ENCODE measurements at regions not wholly inside any gene's neighbourhood (a gene's known extent, or its start where the extent isn't known, plus 50 kb on each side); places are given as distances from the start of the nearest gene placed in this dataset.
A peak's percentile ranks its signal among the peaks of the same experiment; 100 is the strongest.

DNA sequence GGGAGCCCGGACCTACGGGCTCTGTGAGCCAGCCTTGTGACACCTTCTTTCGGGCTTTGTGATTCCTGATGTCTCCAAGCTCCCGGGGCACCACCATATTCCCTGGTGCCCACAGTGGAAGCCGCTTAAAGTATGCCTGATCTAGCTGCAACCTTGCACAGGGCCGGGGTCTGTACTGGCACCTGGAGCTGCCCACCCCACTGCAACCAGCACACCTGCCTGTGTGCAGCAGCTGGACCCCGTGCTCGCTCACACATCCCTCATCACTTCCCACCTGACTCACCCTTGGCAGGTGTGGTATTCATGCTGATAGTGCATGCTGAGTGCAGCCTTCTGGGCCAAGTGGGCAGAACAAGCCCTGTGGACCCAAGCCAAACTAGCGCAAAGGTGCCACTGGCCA is 1981.1 kb upstream of the PCDH20 start:
- Histone ChIP-seq H4K20me1 (ENCODE audit: insufficient read depth, low read length) (no peaks in the 10 kb centered on the region), H3K9ac (ENCODE audit: low read length) (no peak overlapping the region), H3K79me2 (ENCODE audit: insufficient read depth, low read length) (no peaks in the 10 kb centered on the region), H3K27me3 (ENCODE audit: insufficient read depth, low read length) (no peaks in the 10 kb centered on the region), H3K4me3 (ENCODE audit: insufficient read depth, low read depth, low read length) (no peak overlapping the region), H2AFZ (ENCODE audit: low read depth, low read length) (no peak overlapping the region), H3K36me3 (ENCODE audit: insufficient read depth, low read length) (no peaks in the 10 kb centered on the region), H3K4me1 (ENCODE audit: insufficient read depth, low read length) (no peaks in the 10 kb centered on the region), H3K9me3 (ENCODE audit: insufficient read depth, low read depth, low read length) (peaks cover 2% of the 10 kb centered on the region), H3K4me2 (ENCODE audit: low read length) (no peak overlapping the region), H3K27ac (ENCODE audit: low read depth, low read length) (no peak overlapping the region)
- no peaks in the 10 kb centered on the region for H3K27me3 Mint-ChIP-seq (ENCODE audit: low read depth, unreplicated experiment)
- H3K27ac Mint-ChIP-seq (ENCODE audit: unreplicated experiment): no peak overlapping the region
- no peaks in the 10 kb centered on the region for H3K4me1 Mint-ChIP-seq (ENCODE audit: low read depth, unreplicated experiment)
- H3K4me3 Mint-ChIP-seq (ENCODE audit: unreplicated experiment): no peak overlapping the region
- FAIRE-seq (no peak), DNase-seq (ENCODE audit: low read depth) (no peak)
- H3K36me3 Mint-ChIP-seq (ENCODE audit: low read depth, unreplicated experiment): no peaks in the 10 kb centered on the region
- no peaks in the 10 kb centered on the region for H3K9me3 Mint-ChIP-seq (ENCODE audit: unreplicated experiment)
- TF ChIP-seq, protein P1, sequence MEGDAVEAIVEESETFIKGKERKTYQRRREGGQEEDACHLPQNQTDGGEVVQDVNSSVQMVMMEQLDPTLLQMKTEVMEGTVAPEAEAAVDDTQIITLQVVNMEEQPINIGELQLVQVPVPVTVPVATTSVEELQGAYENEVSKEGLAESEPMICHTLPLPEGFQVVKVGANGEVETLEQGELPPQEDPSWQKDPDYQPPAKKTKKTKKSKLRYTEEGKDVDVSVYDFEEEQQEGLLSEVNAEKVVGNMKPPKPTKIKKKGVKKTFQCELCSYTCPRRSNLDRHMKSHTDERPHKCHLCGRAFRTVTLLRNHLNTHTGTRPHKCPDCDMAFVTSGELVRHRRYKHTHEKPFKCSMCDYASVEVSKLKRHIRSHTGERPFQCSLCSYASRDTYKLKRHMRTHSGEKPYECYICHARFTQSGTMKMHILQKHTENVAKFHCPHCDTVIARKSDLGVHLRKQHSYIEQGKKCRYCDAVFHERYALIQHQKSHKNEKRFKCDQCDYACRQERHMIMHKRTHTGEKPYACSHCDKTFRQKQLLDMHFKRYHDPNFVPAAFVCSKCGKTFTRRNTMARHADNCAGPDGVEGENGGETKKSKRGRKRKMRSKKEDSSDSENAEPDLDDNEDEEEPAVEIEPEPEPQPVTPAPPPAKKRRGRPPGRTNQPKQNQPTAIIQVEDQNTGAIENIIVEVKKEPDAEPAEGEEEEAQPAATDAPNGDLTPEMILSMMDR (IDR thresholded peaks at IDR 0.05; ENCODE audit: insufficient read depth, low read depth, low read length): no peak
- TF ChIP-seq EZH2 (IDR thresholded peaks at IDR 0.05; ENCODE audit: insufficient read depth, low read length): no peak

GRCh38 chr13:63393112-63393511 is 1977.5 kb upstream of the PCDH20 start:
- Histone ChIP-seq H3K4me2 (ENCODE audit: low read length) (no peak overlapping the region), H3K27ac (ENCODE audit: low read depth, low read length) (no peak overlapping the region), H3K9me3 (ENCODE audit: insufficient read depth, low read depth, low read length) (peaks cover 2% of the 10 kb centered on the region), H3K79me2 (ENCODE audit: insufficient read depth, low read length) (no peaks in the 10 kb centered on the region), H3K4me3 (ENCODE audit: insufficient read depth, low read depth, low read length) (no peak overlapping the region), H2AFZ (ENCODE audit: low read depth, low read length) (no peak overlapping the region), H3K4me1 (ENCODE audit: insufficient read depth, low read length) (no peaks in the 10 kb centered on the region), H3K36me3 (ENCODE audit: insufficient read depth, low read length) (no peaks in the 10 kb centered on the region), H4K20me1 (ENCODE audit: insufficient read depth, low read length) (no peaks in the 10 kb centered on the region), H3K9ac (ENCODE audit: low read length) (no peak overlapping the region), H3K27me3 (ENCODE audit: insufficient read depth, low read length) (no peaks in the 10 kb centered on the region)
- H3K9me3 Mint-ChIP-seq (ENCODE audit: unreplicated experiment): no peaks in the 10 kb centered on the region
- H3K4me1 Mint-ChIP-seq (ENCODE audit: low read depth, unreplicated experiment): no peaks in the 10 kb centered on the region
- no peak overlapping the region for H3K27ac Mint-ChIP-seq (ENCODE audit: unreplicated experiment)
- DNase-seq (ENCODE audit: low read depth) (no peak), FAIRE-seq (no peak)
- H3K27me3 Mint-ChIP-seq (ENCODE audit: low read depth, unreplicated experiment): no peaks in the 10 kb centered on the region
- H3K36me3 Mint-ChIP-seq (ENCODE audit: low read depth, unreplicated experiment): no peaks in the 10 kb centered on the region
- no peak overlapping the region for H3K4me3 Mint-ChIP-seq (ENCODE audit: unreplicated experiment)
- TF ChIP-seq, protein P1 (IDR thresholded peaks at IDR 0.05; ENCODE audit: insufficient read depth, low read depth, low read length): no peak
- no peak for TF ChIP-seq EZH2 (IDR thresholded peaks at IDR 0.05; ENCODE audit: insufficient read depth, low read length)

DNA sequence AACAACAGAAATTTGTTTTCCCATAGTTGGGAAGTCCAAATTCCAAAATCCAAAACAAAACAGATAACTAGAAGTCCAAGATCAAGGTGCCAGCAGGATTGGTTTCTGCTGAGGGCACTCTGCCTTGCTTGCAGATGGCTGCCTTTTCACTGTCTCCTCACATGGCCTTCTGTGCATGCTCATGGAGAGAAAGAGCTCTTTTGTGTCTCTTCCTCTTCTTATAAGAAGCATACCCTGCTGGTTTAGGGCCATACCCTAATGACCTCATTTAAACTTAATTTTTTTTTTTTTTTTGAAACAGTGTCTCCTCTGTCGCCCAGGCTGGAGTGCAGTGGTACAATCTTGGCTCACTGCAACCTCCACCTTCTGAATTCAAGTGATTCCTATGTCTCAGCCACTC is 1974.1 kb upstream of the PCDH20 start:
- H3K27me3 Mint-ChIP-seq (ENCODE audit: low read depth, unreplicated experiment): no peaks in the 10 kb centered on the region
- H3K4me3 Mint-ChIP-seq (ENCODE audit: unreplicated experiment): no peak overlapping the region
- H3K9me3 Mint-ChIP-seq (ENCODE audit: unreplicated experiment): no peaks in the 10 kb centered on the region
- no peaks in the 10 kb centered on the region for H3K27me3 ChIP-seq (ENCODE audit: insufficient read depth, low read length)
- TF ChIP-seq, protein P1 (IDR thresholded peaks at IDR 0.05; ENCODE audit: insufficient read depth, low read depth, low read length): no peak
- TF ChIP-seq EZH2 (IDR thresholded peaks at IDR 0.05; ENCODE audit: insufficient read depth, low read length): no peak
- peak overlapping the region; percentile 11 for H2AFZ ChIP-seq (ENCODE audit: low read depth, low read length)
- no peaks in the 10 kb centered on the region for H3K36me3 Mint-ChIP-seq (ENCODE audit: low read depth, unreplicated experiment)
- no peak overlapping the region for H3K4me2 ChIP-seq (ENCODE audit: low read length)
- no peaks in the 10 kb centered on the region for H4K20me1 ChIP-seq (ENCODE audit: insufficient read depth, low read length)
- H3K79me2 ChIP-seq (ENCODE audit: insufficient read depth, low read length): no peaks in the 10 kb centered on the region
- no peaks in the 10 kb centered on the region for H3K4me1 Mint-ChIP-seq (ENCODE audit: low read depth, unreplicated experiment)
- no peak for DNase-seq (ENCODE audit: low read depth)
- H3K27ac Mint-ChIP-seq (ENCODE audit: unreplicated experiment): no peak overlapping the region
- H3K36me3 ChIP-seq (ENCODE audit: insufficient read depth, low read length): no peaks in the 10 kb centered on the region
- H3K27ac ChIP-seq (ENCODE audit: low read depth, low read length): no peak overlapping the region
- H3K4me1 ChIP-seq (ENCODE audit: insufficient read depth, low read length): no peaks in the 10 kb centered on the region
- no peaks in the 10 kb centered on the region for H3K9me3 ChIP-seq (ENCODE audit: insufficient read depth, low read depth, low read length)
- no peak overlapping the region for H3K9ac ChIP-seq (ENCODE audit: low read length)
- no peak overlapping the region for H3K4me3 ChIP-seq (ENCODE audit: insufficient read depth, low read depth, low read length)
- no peak for FAIRE-seq

All from astrocyte (in vitro differentiated cells and primary cell).